ENCODE measurements at regions not wholly inside any gene's neighbourhood (a gene's known extent, or its start where the extent isn't known, plus 50 kb on each side); places are given as distances from the start of the nearest gene placed in this dataset.

DNA sequence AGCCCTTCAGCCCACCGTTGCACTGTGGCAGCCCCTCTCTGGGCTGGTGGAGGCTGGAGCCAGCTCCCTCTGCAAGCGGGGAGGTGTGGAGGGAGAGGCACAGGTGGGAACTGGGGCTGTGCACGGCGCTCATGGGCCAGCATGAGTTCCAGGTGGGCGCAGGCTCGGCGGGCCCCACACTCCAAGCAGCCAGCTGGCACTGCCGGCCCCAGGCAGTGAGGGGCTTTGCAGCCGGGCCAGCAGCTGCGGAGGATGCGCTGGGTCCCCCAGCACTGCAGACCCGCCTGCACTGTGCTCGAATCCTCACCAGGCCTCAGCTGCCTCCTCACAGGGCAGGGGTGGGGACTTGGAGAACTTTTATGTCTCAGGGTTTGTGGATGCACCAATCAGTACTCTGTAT is 1354.8 kb upstream of the IGFBP7 start:
- TF ChIP-seq, protein P1, sequence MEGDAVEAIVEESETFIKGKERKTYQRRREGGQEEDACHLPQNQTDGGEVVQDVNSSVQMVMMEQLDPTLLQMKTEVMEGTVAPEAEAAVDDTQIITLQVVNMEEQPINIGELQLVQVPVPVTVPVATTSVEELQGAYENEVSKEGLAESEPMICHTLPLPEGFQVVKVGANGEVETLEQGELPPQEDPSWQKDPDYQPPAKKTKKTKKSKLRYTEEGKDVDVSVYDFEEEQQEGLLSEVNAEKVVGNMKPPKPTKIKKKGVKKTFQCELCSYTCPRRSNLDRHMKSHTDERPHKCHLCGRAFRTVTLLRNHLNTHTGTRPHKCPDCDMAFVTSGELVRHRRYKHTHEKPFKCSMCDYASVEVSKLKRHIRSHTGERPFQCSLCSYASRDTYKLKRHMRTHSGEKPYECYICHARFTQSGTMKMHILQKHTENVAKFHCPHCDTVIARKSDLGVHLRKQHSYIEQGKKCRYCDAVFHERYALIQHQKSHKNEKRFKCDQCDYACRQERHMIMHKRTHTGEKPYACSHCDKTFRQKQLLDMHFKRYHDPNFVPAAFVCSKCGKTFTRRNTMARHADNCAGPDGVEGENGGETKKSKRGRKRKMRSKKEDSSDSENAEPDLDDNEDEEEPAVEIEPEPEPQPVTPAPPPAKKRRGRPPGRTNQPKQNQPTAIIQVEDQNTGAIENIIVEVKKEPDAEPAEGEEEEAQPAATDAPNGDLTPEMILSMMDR (IDR thresholded peaks at IDR 0.05; ENCODE audit: insufficient read depth, low read depth, low read length, missing control alignments) = no peak
- H3K4me3 ChIP-seq (ENCODE audit: low read length) = no peak overlapping the region
- DNase-seq (ENCODE audit: low read depth) = no peak

DNA sequence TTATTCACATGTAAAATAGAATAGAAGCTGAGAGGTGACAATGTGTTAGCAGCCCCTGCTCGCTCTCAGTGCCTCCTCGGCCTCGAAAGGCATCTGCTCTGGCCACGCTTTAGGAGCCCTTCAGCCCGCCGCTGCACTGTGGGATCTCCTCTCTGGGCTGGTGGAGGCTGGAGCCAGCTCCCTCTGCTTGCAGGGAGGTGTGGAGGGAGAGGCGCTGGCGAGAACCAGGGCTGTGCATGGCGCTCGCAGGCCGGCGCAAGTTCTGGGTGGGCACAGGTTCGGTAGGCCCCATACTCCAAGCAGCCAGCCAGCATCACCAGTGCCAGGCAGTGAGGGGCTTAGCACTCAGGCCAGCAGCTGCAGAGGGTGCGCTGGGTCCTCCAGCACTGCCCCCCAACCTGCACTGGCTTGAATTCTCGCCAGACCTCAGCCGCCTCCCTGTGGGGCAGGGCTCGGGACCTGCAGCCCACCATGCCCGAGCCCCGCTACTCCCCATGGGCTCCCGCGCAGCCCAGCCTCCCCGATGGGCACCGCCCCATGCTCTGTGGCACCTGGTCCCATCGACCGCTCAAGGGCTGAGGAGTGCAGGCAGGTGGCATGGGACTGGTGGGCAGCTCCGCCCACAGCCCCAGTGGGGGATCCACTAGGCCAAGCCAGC is 1346.7 kb upstream of the IGFBP7 start:
- TF ChIP-seq, protein P1 (IDR thresholded peaks at IDR 0.05; ENCODE audit: insufficient read depth, low read depth, low read length, missing control alignments) = no peak
- no peak for DNase-seq (ENCODE audit: low read depth)
- no peak overlapping the region for H3K4me3 ChIP-seq (ENCODE audit: low read length)

DNA sequence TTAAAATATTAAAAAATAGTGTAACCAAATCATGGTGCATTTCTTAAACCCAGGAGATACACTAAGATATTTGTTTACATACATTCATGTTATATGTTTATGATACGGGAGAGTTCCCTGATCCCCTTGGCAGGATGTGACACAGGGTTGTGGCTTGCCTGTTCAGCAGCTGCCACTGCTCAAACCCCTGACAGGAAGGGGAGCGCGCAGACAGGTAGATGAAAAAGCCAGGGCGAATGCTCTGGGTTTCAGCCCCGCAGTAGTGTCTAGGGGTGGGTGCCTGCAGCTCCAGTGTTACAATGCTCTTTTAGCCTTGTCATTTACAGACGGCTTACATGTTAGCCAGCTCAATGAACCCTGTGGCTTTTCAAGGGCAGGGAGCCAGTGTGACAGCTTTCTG is 1343.8 kb upstream of the IGFBP7 start:
- DNase-seq (ENCODE audit: low read depth) = no peak
- TF ChIP-seq, protein P1 (IDR thresholded peaks at IDR 0.05; ENCODE audit: insufficient read depth, low read depth, low read length, missing control alignments) = no peak
- no peak overlapping the region for H3K4me3 ChIP-seq (ENCODE audit: low read length)

DNA sequence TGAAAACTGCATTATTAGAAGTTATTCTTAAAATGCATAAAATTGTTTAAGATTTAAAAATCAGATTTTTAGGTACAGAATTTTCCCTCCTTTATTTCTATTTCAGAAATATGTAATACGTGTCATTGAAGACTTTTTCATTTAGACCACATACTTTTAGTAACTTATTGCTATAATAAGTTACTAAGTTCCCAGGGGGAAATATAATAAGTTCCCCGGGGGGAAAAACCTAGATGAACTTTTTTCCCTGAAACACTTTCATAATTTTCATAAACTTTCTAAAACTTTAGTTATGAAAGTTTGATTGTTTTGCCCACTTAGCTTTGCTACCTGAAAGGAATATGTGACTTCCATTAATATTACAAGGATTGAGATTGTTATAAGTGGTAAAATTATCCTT is 1341.5 kb upstream of the IGFBP7 start:
- DNase-seq (ENCODE audit: low read depth) = no peak
- H3K4me3 ChIP-seq (ENCODE audit: low read length) = no peak overlapping the region
- TF ChIP-seq, protein P1 (IDR thresholded peaks at IDR 0.05; ENCODE audit: insufficient read depth, low read depth, low read length, missing control alignments) = no peak

DNA sequence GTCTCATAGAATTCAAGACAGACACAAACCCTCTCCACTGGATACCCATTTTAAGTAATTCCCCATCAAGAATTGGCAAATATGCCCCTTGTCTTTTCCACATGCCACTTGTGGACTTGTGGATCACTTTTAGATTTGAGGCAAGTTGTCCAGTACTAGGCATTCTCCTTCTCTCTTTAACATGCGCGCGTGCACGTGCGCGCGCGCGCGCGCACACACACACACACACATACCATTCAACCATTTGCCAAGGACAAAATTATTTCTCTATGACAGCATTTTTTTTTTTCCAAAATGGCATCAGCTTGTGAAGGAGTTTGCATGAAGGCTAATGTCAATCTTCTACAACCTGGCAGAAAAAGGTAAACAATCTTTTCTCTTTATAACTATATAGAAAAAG is 1325.7 kb upstream of the IGFBP7 start:
- TF ChIP-seq, protein P1 (IDR thresholded peaks at IDR 0.05; ENCODE audit: insufficient read depth, low read depth, low read length, missing control alignments) = no peak
- DNase-seq (ENCODE audit: low read depth) = no peak
- H3K4me3 ChIP-seq (ENCODE audit: low read length) = no peak overlapping the region

DNA sequence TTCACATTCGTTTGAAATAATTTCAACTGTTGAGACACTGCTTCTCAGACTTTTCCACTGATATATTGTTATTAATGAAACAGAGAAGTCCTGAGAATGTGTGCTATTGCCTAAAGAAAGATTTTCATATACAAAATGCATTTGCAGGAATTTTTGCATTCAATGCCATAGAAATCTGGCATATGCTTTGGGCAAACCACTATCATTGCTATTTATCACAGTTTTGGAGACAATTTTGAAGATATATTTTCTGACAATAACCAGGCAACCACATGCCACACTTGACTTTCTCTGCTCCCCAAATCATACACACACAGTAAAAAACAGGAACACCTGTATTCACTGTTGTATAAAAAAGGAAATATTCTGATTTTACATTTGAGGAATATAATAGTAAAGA is 1303.7 kb upstream of the IGFBP7 start:
- DNase-seq (ENCODE audit: low read depth) = no peak
- TF ChIP-seq, protein P1 (IDR thresholded peaks at IDR 0.05; ENCODE audit: insufficient read depth, low read depth, low read length, missing control alignments) = no peak
- H3K4me3 ChIP-seq (ENCODE audit: low read length) = no peak overlapping the region

DNA sequence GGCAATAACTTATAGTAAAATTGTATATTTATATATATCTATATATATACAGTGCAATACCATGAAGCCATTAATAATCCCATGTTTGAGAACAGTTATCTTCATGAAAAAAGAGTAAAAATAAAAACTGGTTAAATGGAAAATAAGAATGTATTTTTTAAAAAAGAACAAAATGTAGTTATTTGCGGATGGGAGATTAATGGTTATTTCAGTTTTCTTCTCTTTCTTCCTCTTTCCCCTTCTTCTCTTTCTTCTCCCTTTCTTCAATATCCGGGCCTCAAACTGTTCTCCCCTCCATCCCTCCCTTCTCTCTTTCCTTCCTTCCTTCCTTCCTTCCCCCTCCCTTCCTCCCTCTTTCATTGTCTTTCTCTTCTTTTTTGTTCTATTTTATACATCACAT is 1301.7 kb upstream of the IGFBP7 start:
- H3K4me3 ChIP-seq (ENCODE audit: low read length) = no peak overlapping the region
- DNase-seq (ENCODE audit: low read depth) = no peak
- TF ChIP-seq, protein P1 (IDR thresholded peaks at IDR 0.05; ENCODE audit: insufficient read depth, low read depth, low read length, missing control alignments) = no peak
